ENCODE measurements at regions not wholly inside any gene's neighbourhood (a gene's known extent, or its start where the extent isn't known, plus 50 kb on each side); places are given as distances from the start of the nearest gene placed in this dataset.

- no peaks in the 10 kb centered on the region for H3K9me3 ChIP-seq (replicated peaks)
- H3K27ac ChIP-seq: no peak overlapping the region
- H3K36me3 ChIP-seq: no peaks in the 10 kb centered on the region
- DNase-seq: no peak
- no peak overlapping the region for H3K4me3 ChIP-seq
- H3K27me3 ChIP-seq: no peaks in the 10 kb centered on the region
- no peaks in the 10 kb centered on the region for H3K4me1 ChIP-seq
These were observed 1478.8 kb downstream of the FAM133A start for GRCh38 chrX:95152810-95153209.

GRCh38 chrX:95156566-95156965, 1482.6 kb downstream of the FAM133A start:
- no peak overlapping the region for H3K27ac ChIP-seq
- H3K4me3 ChIP-seq: no peak overlapping the region
- DNase-seq: peak in 1 of 2 experiments; percentile 1
- no peaks in the 10 kb centered on the region for H3K4me1 ChIP-seq
- H3K36me3 ChIP-seq: no peaks in the 10 kb centered on the region
- H3K9me3 ChIP-seq (replicated peaks): no peaks in the 10 kb centered on the region
- no peaks in the 10 kb centered on the region for H3K27me3 ChIP-seq

All from SJCRH30 (cell line).